SK-N-MC (cell line): ENCODE measurements at regions not wholly inside any gene's neighbourhood (a gene's known extent, or its start where the extent isn't known, plus 50 kb on each side); places are given as distances from the start of the nearest gene placed in this dataset.

Experiments
- EZH2 ChIP-seq: fragments of 200-600 bp; sonication (generic); IDR thresholded peaks from one replicate; pipeline ENCODE4 v1.6.1; 2017; ENCODE audit warnings: antibody characterized with exemption
- FOXP2 ChIP-seq: optimal IDR thresholded peaks from 2 replicates; pipeline ENCODE3; 2011; ENCODE audit warnings: mild to moderate bottlenecking, moderate library complexity; ENCODE audit not compliant: insufficient read depth; ENCODE audit errors: extremely low read length, control extremely low read depth
- POLR2AphosphoS5 ChIP-seq: IDR thresholded peaks from 2 replicates; pipeline ENCODE4 v1.6.1; 2012; ENCODE audit warnings: mild to moderate bottlenecking, low read depth, low read length, borderline replicate concordance

DNA sequence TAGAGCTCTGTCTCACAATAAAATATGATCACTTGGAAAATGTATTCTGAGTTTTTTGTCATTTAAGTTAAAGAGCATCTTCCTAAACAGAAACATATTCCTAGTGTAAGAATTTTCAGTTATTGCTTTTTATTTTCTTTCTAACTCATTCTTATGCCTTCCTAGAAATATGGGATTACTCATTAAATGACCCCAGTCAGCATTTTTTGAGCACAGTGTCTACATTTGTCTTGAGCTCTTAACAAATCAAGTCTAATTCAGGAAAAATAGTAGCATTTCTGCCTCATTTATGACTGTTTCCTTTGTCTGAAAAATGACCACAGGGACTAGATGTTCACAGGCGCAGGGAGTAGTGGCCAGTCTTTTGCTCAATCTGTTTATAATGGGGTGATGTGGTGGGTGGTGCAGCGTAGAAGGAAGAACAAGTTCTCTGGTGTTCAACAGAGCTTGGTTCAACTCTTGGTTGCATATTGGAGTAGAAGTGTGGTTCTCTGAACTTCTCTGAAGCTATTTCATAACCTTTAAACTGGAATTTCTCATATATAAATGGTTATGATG is 267.1 kb downstream of the CYRIA start:
- TF ChIP-seq POLR2AphosphoS5 = no peak
- TF ChIP-seq EZH2 = no peak
- TF ChIP-seq FOXP2 = no peak
